GM18502 (cell line): ENCODE measurements at regions not wholly inside any gene's neighbourhood (a gene's known extent, or its start where the extent isn't known, plus 50 kb on each side); places are given as distances from the start of the nearest gene placed in this dataset.
"Not testable (repeated sequence)": the region's sequence is repeated elsewhere in the genome, so short reads cannot be mapped to it uniquely, and the experiment has no call there.

Source experiments
- ATAC-seq: cut with Tn5 transposase; IDR thresholded peaks from one replicate; pipeline ENCODE4 v1.9.1; 2021; ENCODE audit warnings: mild to moderate bottlenecking; ENCODE audit not compliant: unreplicated experiment, poor library complexity

- no peak for ATAC-seq
Measured at GRCh38 chr6:21767891-21768648, 174.5 kb downstream of the SOX4 start.

- no peak for ATAC-seq
Measured at GRCh38 chr6:21769405-21769861, 175.9 kb downstream of the SOX4 start.

GRCh38 chr6:21769968-21770367 is 176.4 kb downstream of the SOX4 start:
- no peak for ATAC-seq

- no peak for ATAC-seq
Measured at GRCh38 chr6:21771626-21772320, 178.2 kb downstream of the SOX4 start.

- ATAC-seq, result no peak
Measured at GRCh38 chr6:21772477-21772876, 178.9 kb downstream of the SOX4 start.

GRCh38 chr6:21772884-21773575 is 179.5 kb downstream of the SOX4 start:
- no peak for ATAC-seq

- ATAC-seq, result no peak
Measured at GRCh38 chr6:21773576-21773968, 180.0 kb downstream of the SOX4 start.

GRCh38 chr6:21777846-21778245 is 184.3 kb downstream of the SOX4 start:
- ATAC-seq, result no peak

GRCh38 chr6:21780141-21780540 is 186.6 kb downstream of the SOX4 start:
- ATAC-seq, result no peak

GRCh38 chr6:21780679-21781078 is 187.1 kb downstream of the SOX4 start:
- ATAC-seq, result no peak

GRCh38 chr6:21781128-21781527 is 187.6 kb downstream of the SOX4 start:
- ATAC-seq, result no peak

GRCh38 chr6:21785164-21785563 is 191.6 kb downstream of the SOX4 start:
- ATAC-seq, result no peak

- no peak for ATAC-seq
Measured at GRCh38 chr6:21791056-21791455, 197.5 kb downstream of the SOX4 start.

GRCh38 chr6:21791581-21791980 is 198.0 kb downstream of the SOX4 start:
- no peak for ATAC-seq

GRCh38 chr6:21792177-21792576 is 198.6 kb downstream of the SOX4 start:
- no peak for ATAC-seq

- not testable (repeated sequence) for ATAC-seq
Measured at GRCh38 chr6:21796979-21797378, 203.4 kb downstream of the SOX4 start.

- no peak for ATAC-seq
Measured at GRCh38 chr6:21798468-21798867, 204.9 kb downstream of the SOX4 start.

GRCh38 chr6:21800330-21800729 is 206.8 kb downstream of the SOX4 start:
- no peak for ATAC-seq

- no peak for ATAC-seq
Measured at GRCh38 chr6:21800948-21801438, 207.4 kb downstream of the SOX4 start.

GRCh38 chr6:21801446-21802174 is 208.1 kb downstream of the SOX4 start:
- no peak for ATAC-seq
